GM18870 (cell line): ENCODE measurements at regions not wholly inside any gene's neighbourhood (a gene's known extent, or its start where the extent isn't known, plus 50 kb on each side); places are given as distances from the start of the nearest gene placed in this dataset.
"Not testable (repeated sequence)": the region's sequence is repeated elsewhere in the genome, so short reads cannot be mapped to it uniquely, and the experiment has no call there.

Experiments
- ATAC-seq: cut with Tn5 transposase; IDR thresholded peaks from one replicate; pipeline ENCODE4 v1.9.1; 2021; ENCODE audit warnings: moderate library complexity; ENCODE audit not compliant: unreplicated experiment

GRCh38 chr16:22651111-22651817 is 140.6 kb downstream of the NPIPB5 start:
- not testable (repeated sequence) for ATAC-seq

- ATAC-seq, result no peak
These were observed 141.8 kb downstream of the NPIPB5 start for GRCh38 chr16:22652463-22652845.

GRCh38 chr16:22653876-22654275 is 143.2 kb downstream of the NPIPB5 start:
- ATAC-seq, result no peak

GRCh38 chr16:22656573-22656972 is 145.9 kb downstream of the NPIPB5 start:
- ATAC-seq, result not testable (repeated sequence)

GRCh38 chr16:22659933-22660332 is 149.2 kb downstream of the NPIPB5 start:
- ATAC-seq, result no peak

- ATAC-seq, result no peak
These were observed 149.9 kb downstream of the NPIPB5 start for GRCh38 chr16:22660441-22661160.

GRCh38 chr16:22661161-22661647 is 150.5 kb downstream of the NPIPB5 start:
- no peak for ATAC-seq

GRCh38 chr16:22662958-22663357 is 151.0 kb upstream of the HS3ST2 start:
- ATAC-seq, result not testable (repeated sequence)

- ATAC-seq, result no peak
These were observed 150.4 kb upstream of the HS3ST2 start for GRCh38 chr16:22663389-22664064.

GRCh38 chr16:22664132-22664531 is 149.8 kb upstream of the HS3ST2 start:
- no peak for ATAC-seq

- no peak for ATAC-seq
These were observed 149.4 kb upstream of the HS3ST2 start for GRCh38 chr16:22664561-22664997.

- no peak for ATAC-seq
These were observed 148.7 kb upstream of the HS3ST2 start for GRCh38 chr16:22665048-22665797.

- no peak for ATAC-seq
These were observed 148.2 kb upstream of the HS3ST2 start for GRCh38 chr16:22665803-22666202.

- no peak for ATAC-seq
These were observed 145.6 kb upstream of the HS3ST2 start for GRCh38 chr16:22668318-22668717.

GRCh38 chr16:22670044-22670536 is 143.9 kb upstream of the HS3ST2 start:
- no peak for ATAC-seq

- ATAC-seq, result no peak
These were observed 143.4 kb upstream of the HS3ST2 start for GRCh38 chr16:22670551-22671041.

GRCh38 chr16:22671301-22672076 is 142.5 kb upstream of the HS3ST2 start:
- no peak for ATAC-seq

GRCh38 chr16:22672830-22673210 is 141.1 kb upstream of the HS3ST2 start:
- ATAC-seq, result no peak

GRCh38 chr16:22673421-22673831 is 140.5 kb upstream of the HS3ST2 start:
- ATAC-seq, result no peak

- no peak for ATAC-seq
These were observed 139.2 kb upstream of the HS3ST2 start for GRCh38 chr16:22674832-22675191.
